Endothelial cell (in vitro differentiated cells): ENCODE measurements at regions not wholly inside any gene's neighbourhood (a gene's known extent, or its start where the extent isn't known, plus 50 kb on each side); places are given as distances from the start of the nearest gene placed in this dataset.

Experiments
- DNase-seq: peaks from one replicate; pipeline ENCODE4 v3.0.0; 2021; ENCODE audit warnings: low spot score
- H3K27ac Mint-ChIP-seq: one replicate; pipeline ENCODE4 v1.8.0; 2021; ENCODE audit warnings: mixed read lengths, inconsistent platforms; ENCODE audit not compliant: unreplicated experiment
- H3K27me3 Mint-ChIP-seq: one replicate; pipeline ENCODE4 v1.8.0; 2021; ENCODE audit warnings: mild to moderate bottlenecking, moderate library complexity, mixed read lengths, inconsistent platforms; ENCODE audit not compliant: unreplicated experiment
- H3K36me3 Mint-ChIP-seq: one replicate; pipeline ENCODE4 v1.8.0; 2021; ENCODE audit warnings: mild to moderate bottlenecking, low read depth, mixed read lengths, inconsistent platforms; ENCODE audit not compliant: unreplicated experiment
- H3K4me1 Mint-ChIP-seq: one replicate; pipeline ENCODE4 v1.8.0; 2021; ENCODE audit warnings: mild to moderate bottlenecking, mixed read lengths, inconsistent platforms; ENCODE audit not compliant: unreplicated experiment
- H3K4me3 Mint-ChIP-seq: one replicate; pipeline ENCODE4 v1.8.0; 2021; ENCODE audit warnings: mild to moderate bottlenecking, mixed read lengths, inconsistent platforms; ENCODE audit not compliant: unreplicated experiment
- H3K9me3 Mint-ChIP-seq: one replicate; pipeline ENCODE4 v1.8.0; 2021; ENCODE audit warnings: mixed read lengths, inconsistent platforms; ENCODE audit not compliant: unreplicated experiment
- TF ChIP-seq, protein P1 (sequence below): fragments of 200-600 bp; sonication (generic); IDR thresholded peaks from one replicate; pipeline ENCODE4 v1.5.0; 2021; ENCODE audit warnings: antibody characterized with exemption; ENCODE audit not compliant: unreplicated experiment

DNA sequence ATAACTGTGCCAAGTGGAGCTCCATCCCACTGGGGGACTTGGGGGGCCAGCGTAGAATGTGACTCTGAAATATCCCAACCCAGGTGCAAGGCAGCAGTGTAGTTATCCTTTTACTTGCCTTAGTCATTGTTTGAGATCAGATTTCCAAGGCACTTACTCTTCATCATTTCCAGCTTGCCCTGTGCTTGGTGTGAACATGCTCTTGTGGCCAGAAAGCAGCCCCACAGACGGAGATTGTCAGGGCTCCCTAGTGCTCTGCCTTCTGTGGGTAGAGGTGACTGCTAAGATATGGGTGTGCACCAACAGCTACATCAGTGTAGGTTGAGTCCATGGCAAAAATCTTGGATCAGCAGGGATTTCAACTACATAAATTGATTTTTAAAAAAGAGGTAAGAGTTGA is 2010.0 kb upstream of the PIK3C3 start:
- Mint-ChIP-seq H3K27ac (no peak overlapping the region), H3K27me3 (no peaks in the 10 kb centered on the region), H3K4me1 (no peaks in the 10 kb centered on the region), H3K9me3 (no peaks in the 10 kb centered on the region), H3K36me3 (no peaks in the 10 kb centered on the region), H3K4me3 (no peak overlapping the region)
- TF ChIP-seq, protein P1, sequence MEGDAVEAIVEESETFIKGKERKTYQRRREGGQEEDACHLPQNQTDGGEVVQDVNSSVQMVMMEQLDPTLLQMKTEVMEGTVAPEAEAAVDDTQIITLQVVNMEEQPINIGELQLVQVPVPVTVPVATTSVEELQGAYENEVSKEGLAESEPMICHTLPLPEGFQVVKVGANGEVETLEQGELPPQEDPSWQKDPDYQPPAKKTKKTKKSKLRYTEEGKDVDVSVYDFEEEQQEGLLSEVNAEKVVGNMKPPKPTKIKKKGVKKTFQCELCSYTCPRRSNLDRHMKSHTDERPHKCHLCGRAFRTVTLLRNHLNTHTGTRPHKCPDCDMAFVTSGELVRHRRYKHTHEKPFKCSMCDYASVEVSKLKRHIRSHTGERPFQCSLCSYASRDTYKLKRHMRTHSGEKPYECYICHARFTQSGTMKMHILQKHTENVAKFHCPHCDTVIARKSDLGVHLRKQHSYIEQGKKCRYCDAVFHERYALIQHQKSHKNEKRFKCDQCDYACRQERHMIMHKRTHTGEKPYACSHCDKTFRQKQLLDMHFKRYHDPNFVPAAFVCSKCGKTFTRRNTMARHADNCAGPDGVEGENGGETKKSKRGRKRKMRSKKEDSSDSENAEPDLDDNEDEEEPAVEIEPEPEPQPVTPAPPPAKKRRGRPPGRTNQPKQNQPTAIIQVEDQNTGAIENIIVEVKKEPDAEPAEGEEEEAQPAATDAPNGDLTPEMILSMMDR: no peak
- DNase-seq: no peak

DNA sequence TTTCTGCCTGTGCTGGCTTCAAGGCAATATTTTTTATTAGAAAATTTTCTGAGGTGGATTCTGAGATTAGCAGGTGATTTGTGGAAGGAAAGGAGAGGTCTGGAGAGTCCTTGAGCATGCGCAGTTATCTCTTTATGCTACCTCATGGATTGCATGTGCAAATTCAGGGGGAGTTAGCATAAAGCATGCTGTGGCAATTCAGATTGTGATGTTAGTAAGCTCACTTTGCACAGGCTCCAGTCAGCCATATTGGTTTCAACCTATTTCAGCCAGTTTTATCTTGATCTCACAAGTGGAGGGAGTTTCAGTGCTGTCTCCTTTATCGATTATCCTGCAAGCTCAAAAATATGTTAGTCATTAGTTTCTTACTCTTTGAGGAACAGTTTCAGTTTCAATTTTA is 2012.3 kb upstream of the PIK3C3 start:
- Mint-ChIP-seq H3K27me3 (no peaks in the 10 kb centered on the region), H3K9me3 (no peaks in the 10 kb centered on the region), H3K4me1 (no peaks in the 10 kb centered on the region), H3K36me3 (no peaks in the 10 kb centered on the region), H3K27ac (no peak overlapping the region), H3K4me3 (no peak overlapping the region)
- DNase-seq: no peak
- TF ChIP-seq, protein P1: no peak

- peaks cover 3% of the 10 kb centered on the region for H3K4me1 Mint-ChIP-seq
- TF ChIP-seq, protein P1: no peak
- no peak overlapping the region for H3K27ac Mint-ChIP-seq
These were observed 2016.1 kb upstream of the PIK3C3 start for GRCh38 chr18:39938676-39939608.

DNA sequence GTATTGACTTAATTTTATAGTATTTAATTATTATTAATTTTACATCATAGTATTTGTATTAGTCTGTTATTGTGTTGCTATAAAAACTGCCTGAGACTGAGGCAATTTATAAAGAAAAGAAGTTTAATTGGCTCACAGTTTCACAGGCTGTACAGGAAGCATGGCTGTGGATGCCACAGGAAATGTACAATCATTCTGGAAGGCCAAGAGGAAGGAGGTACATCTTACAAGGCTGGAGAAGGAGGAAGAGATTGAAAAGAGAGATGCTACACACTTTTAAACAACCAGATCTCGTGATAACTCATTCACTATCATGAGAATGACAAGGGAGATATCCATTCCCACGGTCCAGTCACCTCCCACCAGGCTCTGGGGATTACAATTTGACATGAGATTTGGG is 2019.4 kb upstream of the PIK3C3 start:
- peaks cover 3% of the 10 kb centered on the region for H3K4me1 Mint-ChIP-seq
- H3K27ac Mint-ChIP-seq: no peak overlapping the region
- no peaks in the 10 kb centered on the region for H3K27me3 Mint-ChIP-seq
- no peaks in the 10 kb centered on the region for H3K36me3 Mint-ChIP-seq
- no peaks in the 10 kb centered on the region for H3K9me3 Mint-ChIP-seq
- H3K4me3 Mint-ChIP-seq: no peak overlapping the region
- TF ChIP-seq, protein P1: no peak
- DNase-seq: no peak

More at GRCh38 chr18:39938676-39939608, 2016.1 kb upstream of the PIK3C3 start:
- H3K9me3 Mint-ChIP-seq: no peaks in the 10 kb centered on the region
- no peak for DNase-seq
- no peaks in the 10 kb centered on the region for H3K36me3 Mint-ChIP-seq
- no peak overlapping the region for H3K4me3 Mint-ChIP-seq
- H3K27me3 Mint-ChIP-seq: no peaks in the 10 kb centered on the region

- Mint-ChIP-seq H3K27me3 (peaks cover 2% of the 10 kb centered on the region), H3K36me3 (no peaks in the 10 kb centered on the region), H3K9me3 (no peaks in the 10 kb centered on the region), H3K4me1 (no peaks in the 10 kb centered on the region), H3K4me3 (no peak overlapping the region), H3K27ac (no peak overlapping the region)
- DNase-seq: no peak
- TF ChIP-seq, protein P1: no peak
These were observed 2036.2 kb upstream of the PIK3C3 start for GRCh38 chr18:39918847-39919246.
